IgD-negative memory B cell (primary cell): ENCODE measurements at regions not wholly inside any gene's neighbourhood (a gene's known extent, or its start where the extent isn't known, plus 50 kb on each side); places are given as distances from the start of the nearest gene placed in this dataset.

Experiments
- H3K27ac Mint-ChIP-seq, 3 donors: one replicate each; pipeline ENCODE4 v1.8.0; 2020 to 2022; ENCODE audit warnings: mild to moderate bottlenecking in 3 of 3, mixed read lengths in 3 of 3, moderate library complexity in 1 of 3
- H3K27me3 Mint-ChIP-seq: one replicate; pipeline ENCODE4 v1.8.0; 2021; ENCODE audit warnings: mixed read lengths
- H3K36me3 Mint-ChIP-seq: one replicate; pipeline ENCODE4 v1.8.0; 2020; ENCODE audit warnings: mild to moderate bottlenecking, mixed read lengths
- H3K4me1 Mint-ChIP-seq, 3 donors: one replicate each; pipeline ENCODE4 v1.8.0; 2020 to 2022; ENCODE audit warnings: mixed read lengths in 3 of 3, mild to moderate bottlenecking in 1 of 3
- H3K4me3 Mint-ChIP-seq, 4 donors: one replicate each; pipeline ENCODE4 v1.8.0; 2020 to 2022; ENCODE audit warnings: mild to moderate bottlenecking in 4 of 4, mixed read lengths in 4 of 4, moderate library complexity in 3 of 4
- H3K9me3 Mint-ChIP-seq, 3 donors: one replicate each; pipeline ENCODE4 v1.8.0; 2020 to 2021; ENCODE audit warnings: mixed read lengths in 3 of 3, mild to moderate bottlenecking in 1 of 3

DNA sequence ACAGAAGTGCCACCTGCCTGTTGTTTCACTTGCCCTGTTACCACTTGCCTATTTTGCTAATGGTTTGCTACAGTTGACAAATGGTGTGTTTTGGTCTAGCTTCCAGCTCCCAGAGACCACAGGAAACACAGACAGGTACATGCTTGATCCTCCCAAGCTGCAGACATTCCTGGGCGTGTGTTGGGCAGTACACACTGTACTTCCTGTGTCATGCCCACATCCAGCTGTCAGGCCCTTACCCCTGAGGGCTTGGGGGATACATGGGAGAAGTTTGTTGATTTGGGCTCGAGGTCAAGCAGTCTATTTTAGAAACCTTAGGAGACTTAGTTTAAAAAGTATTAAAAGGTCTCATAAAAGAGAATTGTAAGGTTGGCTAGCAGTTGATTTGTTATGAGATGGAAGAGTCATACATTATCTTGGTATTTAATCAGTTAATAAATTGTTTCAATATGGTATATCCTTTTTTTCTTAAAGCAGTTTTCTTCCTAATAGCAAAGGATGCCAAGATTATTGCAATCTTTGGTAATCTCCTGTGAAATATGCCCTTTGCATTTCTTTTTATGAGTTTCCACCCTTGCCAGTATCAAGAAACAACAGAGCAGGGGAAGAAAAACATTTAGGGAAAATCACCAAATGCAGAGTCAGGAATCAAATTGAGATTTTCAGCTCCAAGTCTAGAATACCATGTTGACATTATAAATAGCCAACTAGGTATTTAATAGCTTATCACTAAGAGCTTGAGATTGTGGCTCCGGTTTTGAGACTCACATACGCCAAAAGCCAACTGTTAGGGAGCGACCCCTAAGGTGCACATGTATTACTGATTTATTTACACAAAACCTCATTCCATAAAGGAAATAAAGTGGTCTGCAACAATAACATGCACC, 52.3 kb upstream of the CD180 start:
- no peaks in the 10 kb centered on the region for H3K27me3 Mint-ChIP-seq
- no peak overlapping the region for H3K27ac Mint-ChIP-seq
- no peak overlapping the region for H3K4me3 Mint-ChIP-seq
- H3K9me3 Mint-ChIP-seq, result peaks cover 0 to 2% (median 0%) of the 10 kb centered on the region in 3 donors
- no peaks in the 10 kb centered on the region for H3K36me3 Mint-ChIP-seq
- H3K4me1 Mint-ChIP-seq, result peaks cover 0 to 2% (median 0%) of the 10 kb centered on the region in 3 donors

DNA sequence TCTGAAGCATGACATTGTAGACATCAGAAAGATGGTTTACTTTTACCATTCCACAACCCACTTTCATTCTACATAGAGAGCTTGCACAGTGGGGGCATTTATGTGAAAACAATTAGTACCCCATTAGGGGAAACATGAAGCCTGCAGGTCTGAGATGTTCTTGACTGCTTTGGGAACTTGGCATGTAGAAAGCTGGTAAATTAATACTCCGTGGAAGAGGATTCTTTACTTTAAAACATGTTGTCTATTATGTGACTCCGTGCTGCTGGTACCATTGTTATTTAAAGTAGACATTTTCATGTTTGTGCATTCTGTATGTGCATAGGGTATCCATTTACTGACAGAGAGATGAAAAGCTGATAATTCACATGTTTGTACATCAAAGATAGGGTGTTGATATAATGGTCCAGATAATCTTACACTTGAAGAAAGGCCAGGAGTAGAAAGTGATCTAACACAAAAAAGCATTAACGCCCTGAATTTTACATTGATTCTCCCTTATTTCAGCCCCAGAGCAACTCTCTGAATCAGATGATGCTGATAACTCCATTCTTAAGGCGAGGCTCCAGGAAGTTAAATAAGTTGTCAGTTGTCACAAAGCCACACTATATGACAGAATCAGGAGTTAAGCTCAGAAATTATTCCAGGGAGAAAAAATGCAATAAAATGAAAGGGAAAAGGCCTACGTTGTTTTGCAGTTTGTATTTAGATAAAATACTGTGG, 50.1 kb upstream of the CD180 start:
- no peaks in the 10 kb centered on the region for H3K9me3 Mint-ChIP-seq
- no peaks in the 10 kb centered on the region for H3K27me3 Mint-ChIP-seq
- H3K4me3 Mint-ChIP-seq, result no peak overlapping the region
- no peak overlapping the region for H3K27ac Mint-ChIP-seq
- H3K4me1 Mint-ChIP-seq, result peaks cover 0 to 3% (median 2%) of the 10 kb centered on the region in 3 donors
- H3K36me3 Mint-ChIP-seq, result peaks cover 4% of the 10 kb centered on the region
